Activated gamma-delta T cell treated with Interleukin-2 at 50 U/mL for 16 hours (primary cell): ENCODE measurements at regions not wholly inside any gene's neighbourhood (a gene's known extent, or its start where the extent isn't known, plus 50 kb on each side); places are given as distances from the start of the nearest gene placed in this dataset.

Experiments used
- DNase-seq: peaks from one replicate; pipeline ENCODE4 v3.0.0-alpha.2; 2020

- no peak for DNase-seq
Measured at GRCh38 chr10:90344226-90344625, 513.6 kb downstream of the HTR7 start.

DNA sequence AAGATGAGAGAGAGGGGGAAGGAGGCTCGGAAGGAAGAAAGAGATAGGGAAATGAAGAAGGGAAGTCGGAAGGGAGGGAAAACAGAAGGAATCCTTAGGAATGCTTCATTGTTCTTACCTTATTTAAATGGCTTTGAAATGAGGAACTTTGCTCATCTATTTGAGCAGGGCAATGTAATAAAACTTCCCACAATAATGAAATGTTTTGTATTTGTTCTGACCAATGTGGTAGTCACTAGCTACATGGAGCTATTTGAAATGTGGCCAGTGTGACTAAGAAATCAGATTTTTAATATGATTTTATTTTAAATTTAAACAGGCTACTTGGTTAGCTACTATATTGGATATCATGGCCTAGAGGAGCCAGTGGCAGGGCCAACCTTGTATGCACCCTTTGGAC lies 510.6 kb downstream of the HTR7 start:
- no peak for DNase-seq

DNA sequence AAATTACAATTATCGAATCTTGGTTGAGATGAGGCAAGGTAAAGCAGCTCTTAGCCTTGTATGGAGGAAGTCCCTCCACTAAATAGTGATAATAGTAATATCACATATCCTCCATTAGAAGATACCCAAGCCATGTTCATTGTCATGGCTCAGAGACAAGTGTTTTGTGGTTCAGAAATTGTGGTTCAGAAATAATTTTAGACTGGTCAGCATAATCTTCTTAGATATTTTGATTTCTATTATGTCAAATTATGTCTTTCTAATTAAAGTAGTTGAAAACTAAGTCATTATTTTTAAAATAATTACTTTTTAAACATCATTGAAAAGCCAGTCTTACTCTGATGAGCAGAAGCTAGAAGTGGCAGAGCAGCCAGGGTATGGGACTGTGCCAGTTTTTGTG lies 507.7 kb downstream of the HTR7 start:
- no peak for DNase-seq

GRCh38 chr10:90352288-90352687 lies 505.6 kb downstream of the HTR7 start:
- no peak for DNase-seq

GRCh38 chr10:90354914-90355313 lies 502.9 kb downstream of the HTR7 start:
- DNase-seq: no peak

GRCh38 chr10:90363799-90364483 lies 493.9 kb downstream of the HTR7 start:
- no peak for DNase-seq

DNA sequence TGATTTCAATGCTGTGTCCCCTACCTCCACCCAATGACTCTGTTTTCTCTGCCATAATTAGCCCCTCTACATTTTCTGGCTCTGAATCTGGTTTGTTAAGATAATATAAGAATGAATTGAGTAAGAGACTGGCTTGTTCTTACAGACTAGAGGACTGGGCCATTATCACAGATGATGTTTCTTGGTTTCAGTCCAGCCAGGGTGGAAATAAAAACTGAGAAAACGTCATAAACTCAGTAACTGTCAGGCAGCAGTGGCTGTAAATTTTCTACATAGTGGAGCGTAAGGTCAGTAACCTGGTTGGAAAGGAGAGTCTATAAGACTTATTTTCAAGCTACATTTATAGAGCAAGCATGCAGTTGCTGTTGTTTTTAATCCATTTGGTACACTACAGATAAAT lies 485.4 kb downstream of the HTR7 start:
- DNase-seq: no peak

- no peak for DNase-seq
Measured at GRCh38 chr10:90373911-90374310, 483.9 kb downstream of the HTR7 start.

GRCh38 chr10:90378524-90379076 lies 479.2 kb downstream of the HTR7 start:
- no peak for DNase-seq

- DNase-seq: no peak
Measured at GRCh38 chr10:90381468-90381867, 476.4 kb downstream of the HTR7 start.

GRCh38 chr10:90389876-90390275 lies 468.0 kb downstream of the HTR7 start:
- DNase-seq: no peak

- DNase-seq: no peak
Measured at GRCh38 chr10:90394311-90394710, 463.5 kb downstream of the HTR7 start.

GRCh38 chr10:90396721-90397120 lies 461.1 kb downstream of the HTR7 start:
- DNase-seq: no peak

DNA sequence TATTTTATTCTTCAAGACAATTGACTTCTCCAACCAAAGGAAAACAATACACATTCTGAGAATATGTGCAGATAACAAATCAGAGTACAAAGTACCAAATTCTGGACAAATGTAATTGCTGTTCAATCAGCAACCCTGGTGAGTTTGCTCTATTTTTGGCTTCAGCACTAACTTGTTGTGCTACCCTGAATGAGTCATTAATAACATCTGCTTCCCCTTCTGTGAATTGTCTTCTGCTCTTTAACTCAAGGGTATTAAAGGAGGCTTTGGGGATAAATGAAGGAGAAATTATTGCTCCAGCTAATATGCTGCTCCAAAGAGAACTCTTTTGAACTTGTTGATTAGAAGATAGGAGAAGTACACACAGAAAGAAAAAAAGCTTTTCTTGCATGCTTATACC lies 459.3 kb downstream of the HTR7 start:
- DNase-seq: no peak

DNA sequence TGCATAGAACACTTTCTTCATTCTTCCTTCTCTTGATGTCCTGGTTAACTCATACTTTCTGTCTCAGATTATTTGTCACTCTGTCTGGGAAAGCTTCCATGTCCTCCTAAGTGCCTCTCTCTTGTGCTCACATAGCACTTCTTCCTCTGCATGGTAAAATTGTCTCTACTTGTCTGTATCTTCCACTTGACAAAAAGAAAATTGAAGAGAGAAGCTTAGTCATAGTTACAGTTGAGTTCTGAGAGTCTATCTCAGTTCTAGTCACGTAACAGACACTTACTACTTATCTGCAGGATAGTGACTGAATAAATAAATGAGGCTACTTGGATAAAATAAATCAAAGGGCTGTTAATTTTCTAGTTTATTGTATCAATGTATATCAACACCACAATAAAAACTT lies 458.1 kb downstream of the HTR7 start:
- DNase-seq: no peak

DNA sequence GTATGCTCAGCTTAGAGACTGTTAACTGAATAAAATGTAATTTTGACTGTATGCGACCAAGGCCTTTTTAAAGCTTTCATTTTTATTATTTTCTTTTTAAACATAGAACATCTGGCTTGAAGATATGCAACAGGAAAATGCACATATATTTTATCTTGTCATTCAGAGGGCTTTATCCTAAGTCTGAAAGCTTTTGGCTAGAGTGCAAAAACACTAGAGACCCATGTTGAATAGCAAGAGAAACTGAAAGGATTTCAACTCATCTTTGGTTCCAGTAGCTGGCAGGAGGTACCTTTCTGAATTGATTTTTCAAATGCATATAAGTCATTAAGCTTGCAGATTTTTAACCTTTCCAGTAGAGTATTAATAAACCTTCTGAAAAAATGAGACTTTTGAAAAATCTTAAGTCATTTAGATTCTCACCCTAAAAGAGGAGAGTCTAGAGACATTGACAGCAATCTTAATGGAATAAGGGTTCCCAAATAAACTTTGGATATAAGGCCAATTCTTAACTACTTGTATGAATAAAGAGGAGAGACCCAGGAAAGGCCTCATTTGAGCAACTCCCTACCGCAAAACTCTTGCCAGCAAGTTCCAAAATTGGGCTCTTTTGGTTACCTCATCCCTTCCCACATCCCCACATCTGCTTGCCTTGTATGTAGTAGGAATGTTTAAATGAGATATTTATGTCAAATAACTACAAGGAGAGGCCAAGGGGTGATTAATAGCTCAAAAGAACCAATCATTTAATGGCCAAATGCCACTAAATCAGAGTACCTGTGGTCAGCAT lies 454.4 kb downstream of the HTR7 start:
- DNase-seq: no peak

- DNase-seq: no peak
Measured at GRCh38 chr10:90407131-90407530, 450.7 kb downstream of the HTR7 start.

DNA sequence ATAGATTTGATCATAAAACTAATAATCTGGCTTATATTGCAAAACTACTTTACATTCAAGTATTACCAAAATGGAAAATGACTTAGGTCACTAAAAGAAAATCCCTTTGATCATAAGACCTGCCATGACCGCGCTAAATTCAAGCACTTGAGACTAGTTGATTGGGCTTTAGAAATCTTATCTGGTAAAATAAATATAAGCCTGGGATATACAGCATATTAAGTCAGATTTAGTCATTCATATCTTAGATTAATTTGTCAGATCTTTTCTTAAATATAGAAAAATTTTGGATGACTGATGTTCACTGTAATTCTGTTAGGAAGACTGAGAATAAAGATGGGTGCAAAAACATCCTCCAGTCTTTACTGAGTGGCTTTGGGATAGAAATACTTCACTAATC lies 450.0 kb downstream of the HTR7 start:
- DNase-seq: no peak

DNA sequence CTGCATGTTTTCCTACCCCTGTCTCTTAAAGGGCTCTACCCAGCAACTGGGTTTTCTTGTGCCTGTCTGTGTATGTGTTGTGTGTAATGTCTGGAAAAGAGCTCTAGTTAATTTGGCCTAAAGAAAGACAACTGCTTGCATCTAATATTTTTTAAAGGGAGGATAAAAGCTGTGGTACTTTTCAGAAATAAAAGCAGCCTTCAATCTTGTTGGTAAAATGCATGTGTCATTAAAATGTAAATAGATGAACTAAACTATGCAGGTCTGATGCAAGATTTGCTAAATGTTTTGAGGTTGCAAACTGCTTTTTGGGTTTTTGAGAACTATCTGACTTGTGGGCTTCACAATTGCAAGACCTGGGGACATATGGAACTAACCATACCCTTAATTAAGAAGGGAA lies 445.3 kb downstream of the HTR7 start:
- DNase-seq: no peak

DNA sequence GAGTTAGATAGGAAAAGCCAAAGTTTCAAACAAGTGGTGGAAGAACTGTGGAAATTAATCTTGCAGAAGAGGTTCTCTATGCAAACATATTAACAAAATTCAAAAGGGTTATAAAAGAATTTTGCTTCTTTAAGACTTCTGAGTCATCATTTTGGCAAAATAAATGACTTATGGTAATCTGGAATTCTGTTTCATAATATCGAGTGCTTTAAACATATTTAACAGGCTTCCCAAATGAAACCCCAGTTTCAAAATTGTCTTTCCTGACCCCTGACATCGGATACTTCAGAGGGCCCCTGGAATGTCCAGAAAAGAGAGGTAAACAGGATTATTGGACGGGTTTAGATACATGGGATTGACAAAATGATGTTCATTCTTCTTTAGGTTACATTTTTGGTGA lies 444.6 kb downstream of the HTR7 start:
- no peak for DNase-seq

DNA sequence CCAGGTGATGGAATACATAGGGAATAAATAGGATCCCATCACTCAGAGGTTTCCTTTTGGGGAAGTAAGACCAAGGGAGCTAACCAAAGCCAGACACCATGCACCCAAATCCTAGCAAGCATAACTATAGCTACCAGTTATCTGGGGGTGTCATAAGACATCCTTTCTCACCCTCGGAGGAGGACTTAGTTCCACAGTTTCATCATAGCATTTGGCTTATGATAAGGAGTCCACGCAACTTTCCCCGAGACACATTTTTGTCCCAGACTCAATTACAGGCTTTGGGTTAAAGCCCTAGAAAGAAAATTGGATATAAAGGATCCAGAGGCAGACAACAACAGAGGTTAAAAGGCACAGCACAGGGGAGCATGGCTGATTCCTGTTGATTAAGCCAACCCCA lies 442.9 kb downstream of the HTR7 start:
- DNase-seq: no peak

DNA sequence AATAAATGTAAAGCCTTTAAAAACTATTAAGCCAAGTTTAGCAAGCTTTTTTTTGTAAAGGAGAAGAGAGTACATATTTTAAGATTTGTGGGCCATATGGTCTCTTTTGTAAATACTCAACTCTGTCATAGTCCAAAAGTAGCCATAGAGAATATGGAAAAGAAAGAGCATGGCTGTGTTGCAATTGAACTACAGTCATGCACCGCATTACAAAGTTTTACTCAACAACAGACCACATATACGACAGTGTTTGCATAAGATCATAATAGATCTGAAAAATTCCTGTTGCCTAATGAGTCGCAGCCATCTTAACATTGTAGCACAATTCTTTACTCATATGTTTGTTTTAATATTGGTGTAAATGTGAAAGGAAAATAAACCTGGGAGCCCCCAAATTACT lies 440.8 kb downstream of the HTR7 start:
- no peak for DNase-seq

- DNase-seq: no peak
Measured at GRCh38 chr10:90417476-90418210, 440.2 kb downstream of the HTR7 start.
